GM18499 (cell line): ENCODE measurements at regions not wholly inside any gene's neighbourhood (a gene's known extent, or its start where the extent isn't known, plus 50 kb on each side); places are given as distances from the start of the nearest gene placed in this dataset.

ENCODE experiments used
- ATAC-seq: cut with Tn5 transposase; IDR thresholded peaks from one replicate; pipeline ENCODE4 v1.9.1; 2021; ENCODE audit warnings: moderate number of reproducible peaks; ENCODE audit not compliant: insufficient read depth, unreplicated experiment

- ATAC-seq, result no peak
Observed at GRCh38 chr6:37104824-37105147, 65.2 kb upstream of the PIM1 start.

- no peak for ATAC-seq
Observed at GRCh38 chr6:37105148-37106050, 64.6 kb upstream of the PIM1 start.

GRCh38 chr6:37106051-37106363 lies 63.9 kb upstream of the PIM1 start:
- no peak for ATAC-seq

- ATAC-seq, result no peak
Observed at GRCh38 chr6:37106554-37106953, 63.4 kb upstream of the PIM1 start.

- no peak for ATAC-seq
Observed at GRCh38 chr6:37106982-37107491, 62.9 kb upstream of the PIM1 start.

- ATAC-seq, result no peak
Observed at GRCh38 chr6:37109714-37110499, 60.0 kb upstream of the PIM1 start.

- ATAC-seq, result no peak
Observed at GRCh38 chr6:37110500-37111461, 59.2 kb upstream of the PIM1 start.

- no peak for ATAC-seq
Observed at GRCh38 chr6:37113976-37114375, 56.0 kb upstream of the PIM1 start.

- ATAC-seq, result no peak
Observed at GRCh38 chr6:37114612-37115011, 55.3 kb upstream of the PIM1 start.

GRCh38 chr6:37115236-37115895 lies 54.6 kb upstream of the PIM1 start:
- no peak for ATAC-seq

GRCh38 chr6:37116326-37116725 lies 53.6 kb upstream of the PIM1 start:
- no peak for ATAC-seq

- no peak for ATAC-seq
Observed at GRCh38 chr6:37119387-37119886, 50.5 kb upstream of the PIM1 start.
